ENCODE measurements at regions not wholly inside any gene's neighbourhood (a gene's known extent, or its start where the extent isn't known, plus 50 kb on each side); places are given as distances from the start of the nearest gene placed in this dataset.

DNA sequence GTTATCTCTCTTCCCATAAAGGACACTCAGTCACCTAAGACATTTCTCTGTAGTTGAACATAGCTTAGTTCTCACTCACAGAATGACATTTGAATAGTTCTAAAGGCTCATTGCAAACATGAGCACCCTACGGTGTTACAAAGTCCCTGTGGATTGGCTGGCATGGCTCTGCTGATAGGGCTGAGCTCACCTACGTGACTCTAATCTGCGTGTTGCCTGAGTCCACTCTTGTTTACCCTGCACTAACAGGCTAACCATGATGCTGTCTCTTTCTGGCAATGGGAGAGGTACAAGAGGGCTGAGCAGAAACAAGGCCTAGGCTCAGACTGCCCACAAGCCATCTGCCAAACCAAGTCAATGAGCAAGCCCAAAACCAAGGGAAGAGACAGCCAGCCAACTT, 103.6 kb downstream of the PALM2AKAP2 start:
- DNase-seq (ENCODE audit: low spot score) = no peak

DNA sequence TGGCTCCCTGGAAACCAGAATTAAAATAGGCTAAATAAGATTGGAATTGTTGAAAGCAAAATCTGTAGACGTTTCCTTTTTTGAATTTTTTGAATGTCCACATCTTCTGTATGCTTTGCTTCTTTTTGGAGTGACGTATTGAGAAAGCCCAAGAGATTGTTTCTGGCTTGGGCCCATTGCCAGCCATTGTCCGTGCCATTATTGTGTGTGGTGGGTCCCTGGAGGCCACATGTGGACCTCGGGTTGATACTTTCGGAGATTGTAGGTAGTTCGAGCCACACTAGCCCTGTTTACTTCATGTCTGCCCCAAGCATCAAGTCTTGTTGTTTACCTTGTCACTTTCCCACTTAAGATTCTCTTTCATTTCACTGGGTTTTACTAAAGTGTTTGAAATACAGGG, 106.0 kb downstream of the PALM2AKAP2 start:
- no peak for DNase-seq (ENCODE audit: low spot score)

- DNase-seq (ENCODE audit: low spot score) = no peak
Observed at GRCh38 chr9:109886617-109887016, 106.6 kb downstream of the PALM2AKAP2 start.

- peak; percentile 65 for DNase-seq (ENCODE audit: low spot score)
Observed at GRCh38 chr9:109887079-109887478, 107.1 kb downstream of the PALM2AKAP2 start.

GRCh38 chr9:109888695-109889094, 108.7 kb downstream of the PALM2AKAP2 start:
- no peak for DNase-seq (ENCODE audit: low spot score)

GRCh38 chr9:109889456-109889855, 109.5 kb downstream of the PALM2AKAP2 start:
- DNase-seq (ENCODE audit: low spot score) = no peak

- DNase-seq (ENCODE audit: low spot score) = no peak
Observed at GRCh38 chr9:109893241-109893640, 113.2 kb downstream of the PALM2AKAP2 start.

- DNase-seq (ENCODE audit: low spot score) = no peak
Observed at GRCh38 chr9:109894473-109894872, 114.5 kb downstream of the PALM2AKAP2 start.

DNA sequence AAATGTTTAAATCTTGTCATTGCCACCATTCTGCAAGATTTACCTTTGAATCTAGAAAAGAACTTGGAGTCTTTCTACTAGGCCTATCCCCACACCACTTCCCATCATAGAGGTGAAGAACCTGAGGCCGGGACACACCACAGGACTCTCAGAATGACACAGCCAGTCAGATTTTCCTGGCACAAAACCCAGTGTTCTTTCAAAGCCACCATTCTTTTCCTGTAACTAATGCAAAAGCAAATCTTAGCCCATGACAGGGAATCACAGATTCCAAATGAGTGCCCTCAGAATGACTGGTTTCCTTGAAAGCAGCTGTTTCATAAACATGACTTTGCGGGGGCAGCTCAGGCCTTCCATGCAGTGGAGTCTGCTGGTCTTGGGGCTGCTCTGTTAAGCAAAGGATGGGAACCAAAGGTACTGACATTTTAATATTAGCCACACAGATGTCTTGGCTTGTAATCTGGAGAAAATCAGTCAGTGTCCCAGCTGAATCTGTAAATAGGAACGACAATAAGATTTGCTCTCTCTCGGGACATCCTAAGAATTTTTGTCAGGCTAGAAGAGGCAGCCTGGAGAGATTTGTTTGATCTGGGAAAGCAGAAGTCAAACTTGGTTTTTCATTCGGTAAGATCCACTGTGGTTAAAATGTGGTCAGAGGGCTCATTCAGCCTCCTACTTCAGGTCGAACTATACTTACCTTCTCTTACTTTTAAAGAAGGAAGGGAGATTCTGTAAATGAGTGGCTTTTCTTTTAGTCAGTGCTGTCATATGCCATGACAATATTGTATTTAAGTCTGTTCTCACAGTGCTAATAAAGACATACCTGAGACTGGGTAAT, 115.1 kb downstream of the PALM2AKAP2 start:
- peak; percentile 37 for DNase-seq (ENCODE audit: low spot score)

- no peak for DNase-seq (ENCODE audit: low spot score)
Observed at GRCh38 chr9:109901201-109901600, 121.2 kb downstream of the PALM2AKAP2 start.

DNA sequence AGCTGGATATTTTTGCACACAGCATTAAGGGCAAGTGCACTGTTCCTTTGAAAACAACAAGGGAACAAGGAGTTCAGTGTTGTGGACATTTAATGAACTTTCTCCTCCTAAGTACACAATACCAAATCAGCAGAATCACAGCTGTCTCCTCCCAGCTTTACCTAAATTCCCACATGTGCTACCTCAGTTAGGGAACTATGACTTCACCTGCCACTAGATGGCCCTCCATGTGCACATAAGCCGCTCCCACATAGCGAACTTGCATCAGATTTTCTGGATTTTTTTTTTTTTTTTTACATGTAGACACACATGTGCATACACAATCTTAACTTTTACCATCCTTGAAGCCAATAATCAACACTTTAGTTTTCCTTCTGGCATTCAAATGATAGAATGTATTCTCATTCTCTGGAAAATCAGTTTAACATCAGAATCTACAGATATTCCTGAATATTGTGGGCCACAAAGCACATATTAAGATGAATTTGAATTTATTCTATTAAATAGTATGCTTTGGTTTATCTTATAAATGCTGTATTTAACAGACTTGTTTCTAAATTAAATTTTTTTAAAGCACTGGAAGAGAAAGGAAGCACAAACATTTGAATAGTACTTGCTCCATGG, 123.6 kb downstream of the PALM2AKAP2 start:
- peak; percentile 78 for DNase-seq (ENCODE audit: low spot score)

DNA sequence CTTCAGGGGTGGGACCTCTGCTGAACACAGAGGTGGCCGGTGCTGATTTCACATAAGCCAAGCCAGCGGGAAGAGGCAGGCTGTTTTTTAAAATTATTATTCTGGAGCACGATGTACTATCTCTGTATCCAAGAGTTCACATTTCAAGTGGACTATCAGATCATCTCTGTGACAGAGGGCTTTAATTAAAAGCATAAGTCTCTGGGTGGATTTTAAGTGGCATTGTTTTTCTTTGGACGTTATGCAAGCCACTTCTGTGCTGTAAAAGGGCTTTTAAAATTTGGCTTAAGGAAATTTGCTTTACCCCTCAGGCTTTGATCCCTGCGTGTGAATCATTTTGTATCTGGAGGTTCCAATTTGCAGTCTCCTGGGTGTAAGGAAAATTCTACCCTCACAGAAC, 124.7 kb downstream of the PALM2AKAP2 start:
- DNase-seq (ENCODE audit: low spot score) = no peak

GRCh38 chr9:109905472-109905871, 125.5 kb downstream of the PALM2AKAP2 start:
- DNase-seq (ENCODE audit: low spot score) = no peak

DNA sequence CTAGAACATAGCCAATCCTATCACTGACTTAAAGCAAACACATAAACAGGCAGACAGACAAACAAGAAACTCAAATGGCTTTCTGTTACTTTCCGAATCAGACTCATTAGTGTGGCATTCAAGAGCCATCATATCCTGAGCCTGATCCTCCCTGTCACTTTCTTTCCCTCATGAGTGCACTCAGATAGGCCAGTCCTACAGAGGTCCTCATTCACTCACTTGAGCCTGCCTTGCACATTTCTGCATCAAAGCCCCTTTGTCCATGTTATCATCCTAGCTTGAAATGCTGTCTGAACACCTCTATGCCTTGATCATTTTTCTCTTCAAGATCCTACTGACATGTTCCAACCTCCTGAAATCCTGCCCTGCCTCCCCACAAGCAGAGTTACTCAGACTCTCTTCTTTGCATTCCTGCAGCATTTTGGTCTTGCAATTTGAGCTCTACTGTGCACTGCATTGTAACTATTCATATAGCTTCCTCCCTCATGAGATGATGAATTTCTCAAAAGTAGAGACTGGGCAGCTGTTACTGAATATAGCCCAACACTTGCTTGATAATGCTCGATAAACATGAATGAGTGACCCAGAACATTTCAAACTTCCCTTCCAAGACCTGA, 126.9 kb downstream of the PALM2AKAP2 start:
- peak; percentile 53 for DNase-seq (ENCODE audit: low spot score)

- DNase-seq (ENCODE audit: low spot score) = peak; percentile 52
Observed at GRCh38 chr9:109907400-109907799, 127.4 kb downstream of the PALM2AKAP2 start.

- DNase-seq (ENCODE audit: low spot score) = no peak
Observed at GRCh38 chr9:109907810-109908458, 127.9 kb downstream of the PALM2AKAP2 start.

GRCh38 chr9:109908459-109909390, 128.7 kb downstream of the PALM2AKAP2 start:
- DNase-seq (ENCODE audit: low spot score) = no peak

DNA sequence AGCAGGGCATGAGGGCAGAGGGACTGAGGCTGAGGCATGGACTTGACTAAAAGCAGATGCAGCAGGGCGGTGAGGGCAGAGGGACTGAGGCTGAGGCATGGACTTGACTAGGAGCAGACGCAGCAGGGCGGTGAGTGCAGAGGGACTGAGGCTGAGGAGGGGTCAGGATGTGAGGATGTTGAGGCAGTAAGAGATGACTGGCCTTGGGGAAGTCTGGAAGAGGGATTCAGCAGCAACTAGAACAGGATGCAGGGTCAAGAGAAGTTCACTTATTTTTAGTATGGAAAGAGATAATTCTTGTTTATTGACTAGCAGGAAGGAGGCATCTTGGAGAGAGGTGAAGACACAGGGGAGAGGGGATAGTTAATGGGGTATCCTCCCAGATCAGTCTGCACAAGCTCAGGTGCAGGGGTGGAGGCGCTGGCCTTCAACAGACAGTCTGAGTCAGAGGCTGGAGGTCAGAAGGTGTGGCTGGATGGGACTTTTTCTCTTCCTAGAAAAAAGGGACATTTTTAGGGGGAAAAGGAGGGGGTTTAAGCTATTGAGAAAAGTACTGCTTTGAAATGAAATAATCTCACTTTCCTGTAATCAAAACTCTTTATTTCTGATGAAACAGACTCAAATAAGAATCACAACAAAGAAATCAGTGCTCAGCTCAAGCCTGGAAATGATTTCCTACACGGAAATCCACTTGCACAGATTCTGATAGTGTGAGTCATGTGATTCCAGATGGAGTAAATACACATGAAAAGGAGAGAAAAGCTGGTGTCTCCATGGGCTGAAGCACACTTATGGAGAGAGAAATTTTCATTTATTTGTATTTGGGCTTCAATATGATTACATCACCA, 130.9 kb downstream of the PALM2AKAP2 start:
- DNase-seq (ENCODE audit: low spot score) = peak; percentile 43

DNA sequence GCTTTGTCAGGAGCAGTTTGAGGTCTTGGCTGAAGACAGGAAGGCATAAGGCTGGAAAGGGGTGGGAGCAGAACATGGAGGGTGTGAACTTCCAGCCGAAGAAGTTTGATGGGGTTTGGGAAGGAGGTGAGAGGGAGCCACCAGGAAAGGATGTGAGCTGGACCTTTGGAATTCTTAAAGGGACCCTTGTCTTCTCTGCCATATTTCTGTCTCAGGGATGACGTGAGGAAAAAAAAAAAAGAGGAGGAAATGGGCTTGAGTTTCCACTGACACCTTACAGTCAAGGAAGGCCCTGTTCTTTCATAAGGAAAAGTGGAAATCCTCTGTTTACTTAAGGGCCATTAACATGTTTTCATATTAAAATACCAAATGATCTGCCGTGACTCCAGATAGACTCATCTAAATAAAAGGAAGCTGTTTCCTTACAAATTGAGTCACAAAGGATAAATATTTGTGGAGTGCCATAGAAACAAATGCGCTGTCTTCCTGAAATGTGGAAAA, 132.1 kb downstream of the PALM2AKAP2 start:
- DNase-seq (ENCODE audit: low spot score) = no peak

DNA sequence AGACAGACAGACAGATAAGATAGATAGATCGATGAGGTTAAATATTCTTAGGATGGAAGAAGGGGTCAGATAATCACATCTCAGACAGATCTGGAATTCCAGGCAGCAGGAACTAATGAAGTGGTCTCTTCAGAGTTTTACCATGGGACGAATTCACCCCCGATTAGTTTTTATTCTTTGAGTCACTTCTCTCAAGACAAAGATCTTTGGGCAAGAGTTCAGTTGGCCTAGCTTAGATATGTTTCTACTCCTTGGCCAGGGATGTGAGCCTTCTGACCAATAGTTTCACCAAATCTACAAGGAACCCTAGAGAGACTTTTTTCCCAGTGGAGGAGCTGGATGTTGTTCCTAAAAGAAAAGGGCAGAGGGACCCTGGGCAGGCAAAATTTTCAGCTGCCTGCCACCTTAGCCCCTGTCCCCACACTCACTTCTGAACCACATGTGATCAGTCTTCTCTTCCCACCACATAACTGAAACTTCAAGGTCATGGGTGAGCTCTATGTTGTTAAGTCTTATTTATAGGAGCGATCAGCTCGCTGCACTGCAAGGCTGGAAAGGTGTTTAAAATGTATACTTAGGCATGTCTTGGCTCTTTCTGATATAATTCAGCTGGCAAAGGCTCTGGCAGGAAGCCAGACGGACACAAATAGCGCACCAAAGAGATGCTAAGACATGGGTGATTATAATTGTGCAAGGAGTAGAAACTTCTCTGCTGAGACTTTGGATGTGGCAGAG, 132.9 kb downstream of the PALM2AKAP2 start:
- no peak for DNase-seq (ENCODE audit: low spot score)
